ENCODE measurements at regions not wholly inside any gene's neighbourhood (a gene's known extent, or its start where the extent isn't known, plus 50 kb on each side); places are given as distances from the start of the nearest gene placed in this dataset.
"Not testable (repeated sequence)": the region's sequence is repeated elsewhere in the genome, so short reads cannot be mapped to it uniquely, and the experiment has no call there.

GRCh38 chr7:63205136-63205535 lies 793.5 kb upstream of the ZNF722 start:
- DNase-seq (no peak), ATAC-seq (no peak)
- intact Hi-C loops (cut with DNase I), result no loop called here

DNA sequence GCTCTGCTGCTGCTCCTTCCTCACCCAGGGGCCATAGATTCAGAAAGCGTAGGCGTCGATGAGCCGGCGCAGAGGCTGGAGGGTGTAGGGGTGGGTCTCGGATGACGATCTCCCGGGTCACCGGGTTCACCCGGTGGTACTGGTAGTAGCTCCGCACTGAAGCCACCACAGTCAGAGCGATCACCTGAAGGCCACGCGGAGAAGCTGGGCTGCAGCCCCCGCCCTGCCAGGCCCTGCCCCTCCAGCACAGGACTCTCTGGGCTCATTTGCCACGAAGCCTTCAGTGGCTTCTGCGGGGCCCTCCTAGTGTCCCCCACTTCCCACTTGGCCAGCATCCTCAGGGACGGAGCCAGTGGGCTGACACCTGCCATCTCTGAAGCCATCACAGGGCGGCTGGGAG lies 765.5 kb upstream of the ZNF722 start:
- intact Hi-C loops (cut with DNase I), result loop anchor here in 1 of 2 donors (10.0 kb wide), 1 partner anchor 48 kb away; no protein-coding TSS in a partner anchor
- DNase-seq, ATAC-seq: not testable (repeated sequence)

- DNase-seq (no peak), ATAC-seq (no peak)
- intact Hi-C loops (cut with DNase I), result loop anchor here in 1 of 2 donors (10.0 kb wide), 1 partner anchor 49 kb away; no protein-coding TSS in a partner anchor
Measured at GRCh38 chr7:63233881-63234280, 764.8 kb upstream of the ZNF722 start.
